Neural cell (in vitro differentiated cells): ENCODE measurements at regions not wholly inside any gene's neighbourhood (a gene's known extent, or its start where the extent isn't known, plus 50 kb on each side); places are given as distances from the start of the nearest gene placed in this dataset.

Experiments used
- EP300 ChIP-seq: fragments of 450-650 bp; conservative IDR thresholded peaks from 2 replicates; pipeline ENCODE4 v1.6.1; 2014; ENCODE audit warnings: antibody characterized with exemption, mild to moderate bottlenecking, moderate library complexity; ENCODE audit not compliant: poor library complexity, severe bottlenecking
- EZH2 ChIP-seq: fragments of 200-600, 300-800 bp; shearing (Covaris generic), sonication (generic); IDR thresholded peaks from 2 replicates; pipeline ENCODE4 v1.6.1; 2014; ENCODE audit warnings: antibody characterized with exemption, low read length, borderline replicate concordance, mild to moderate bottlenecking; ENCODE audit not compliant: insufficient read depth, poor library complexity, severe bottlenecking
- POLR2AphosphoS5 ChIP-seq: IDR thresholded peaks from 2 replicates; pipeline ENCODE4 v1.6.1; 2012
- TAF1 ChIP-seq: IDR thresholded peaks from 2 replicates; pipeline ENCODE4 v1.6.1; 2012; ENCODE audit warnings: low read depth
- TF ChIP-seq, protein P1 (sequence below): fragments of 450-650 bp; IDR thresholded peaks from 2 replicates; pipeline ENCODE4 v1.5.1; 2014; ENCODE audit warnings: antibody characterized with exemption, mild to moderate bottlenecking, moderate library complexity; ENCODE audit not compliant: poor library complexity, severe bottlenecking

DNA sequence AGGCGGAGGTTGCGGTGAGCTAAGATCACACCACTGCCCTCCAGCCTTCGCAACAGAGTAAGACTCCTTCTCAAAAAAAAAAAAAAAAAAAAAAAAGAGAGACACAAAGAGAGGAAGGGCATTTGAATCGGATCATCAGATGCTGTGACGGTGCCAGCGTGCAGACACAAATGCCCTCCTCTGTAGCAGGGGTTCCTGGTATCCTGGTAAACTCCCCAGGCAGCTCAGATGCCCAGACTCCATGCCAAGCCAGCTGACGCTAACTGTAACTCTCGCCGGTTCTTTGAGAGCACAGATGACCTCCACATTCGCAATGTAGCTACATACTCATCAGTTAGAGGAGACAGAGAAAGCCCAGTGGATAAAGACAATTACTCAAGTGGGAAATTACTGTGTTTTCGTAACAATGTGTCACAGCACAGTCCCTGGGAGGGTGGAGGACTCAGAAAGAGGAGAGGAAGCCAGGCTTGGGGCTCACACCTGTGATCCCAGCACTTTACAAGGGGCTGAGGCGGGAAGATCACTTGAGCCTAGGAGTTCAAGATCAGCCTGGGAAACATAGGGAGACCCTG lies 153.1 kb downstream of the BRD1 start:
- TF ChIP-seq EP300 (no peak), EZH2 (no peak), POLR2AphosphoS5 (no peak), TAF1 (no peak)
- TF ChIP-seq, protein P1, sequence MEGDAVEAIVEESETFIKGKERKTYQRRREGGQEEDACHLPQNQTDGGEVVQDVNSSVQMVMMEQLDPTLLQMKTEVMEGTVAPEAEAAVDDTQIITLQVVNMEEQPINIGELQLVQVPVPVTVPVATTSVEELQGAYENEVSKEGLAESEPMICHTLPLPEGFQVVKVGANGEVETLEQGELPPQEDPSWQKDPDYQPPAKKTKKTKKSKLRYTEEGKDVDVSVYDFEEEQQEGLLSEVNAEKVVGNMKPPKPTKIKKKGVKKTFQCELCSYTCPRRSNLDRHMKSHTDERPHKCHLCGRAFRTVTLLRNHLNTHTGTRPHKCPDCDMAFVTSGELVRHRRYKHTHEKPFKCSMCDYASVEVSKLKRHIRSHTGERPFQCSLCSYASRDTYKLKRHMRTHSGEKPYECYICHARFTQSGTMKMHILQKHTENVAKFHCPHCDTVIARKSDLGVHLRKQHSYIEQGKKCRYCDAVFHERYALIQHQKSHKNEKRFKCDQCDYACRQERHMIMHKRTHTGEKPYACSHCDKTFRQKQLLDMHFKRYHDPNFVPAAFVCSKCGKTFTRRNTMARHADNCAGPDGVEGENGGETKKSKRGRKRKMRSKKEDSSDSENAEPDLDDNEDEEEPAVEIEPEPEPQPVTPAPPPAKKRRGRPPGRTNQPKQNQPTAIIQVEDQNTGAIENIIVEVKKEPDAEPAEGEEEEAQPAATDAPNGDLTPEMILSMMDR = no peak
